ENCODE measurements at regions not wholly inside any gene's neighbourhood (a gene's known extent, or its start where the extent isn't known, plus 50 kb on each side); places are given as distances from the start of the nearest gene placed in this dataset.

DNA sequence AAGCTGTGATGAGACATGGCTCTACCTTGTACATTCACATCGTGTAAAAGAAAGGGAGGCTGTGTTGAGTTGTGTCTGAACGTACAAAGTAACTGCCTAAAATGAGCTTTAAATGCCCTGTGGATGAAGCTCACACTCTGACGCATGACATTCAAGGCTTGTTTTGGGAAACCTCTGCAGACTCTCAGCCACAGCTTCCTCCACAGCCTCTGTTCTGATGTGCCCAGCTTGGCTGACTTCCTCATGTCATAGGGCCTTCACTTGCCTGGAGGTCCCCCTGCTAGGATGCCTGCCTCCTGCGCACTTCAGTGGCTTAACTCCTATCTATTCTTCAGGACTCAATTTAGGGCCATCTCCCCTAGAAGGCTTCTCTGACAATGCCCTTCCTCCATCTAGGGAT lies 230.0 kb upstream of the HABP2 start:
- Mint-ChIP-seq H3K4me1 (peaks cover 18% of the 10 kb centered on the region; the same call in 2 of the 3 replicates), H3K27me3 (ENCODE audit: insufficient read depth, low read depth, poor library complexity) (peaks cover 1% of the 10 kb centered on the region), H3K27ac (no peak overlapping the region), H3K36me3 (ENCODE audit: low read depth) (no peaks in the 10 kb centered on the region), H3K9me3 (no peaks in the 10 kb centered on the region), H3K4me3 (no peak overlapping the region)
- Histone ChIP-seq H3K27me3 (ENCODE audit: insufficient read depth) (no peaks in the 10 kb centered on the region), H3K4me2 (no peak overlapping the region), H3F3A (replicated peaks; ENCODE audit: low read depth) (no peaks in the 10 kb centered on the region), H3K4me3 (no peak overlapping the region), H3K9me2 (ENCODE audit: insufficient read depth) (0 out of 2 replicates have a peak, but pooled peaks cover 6% of the 10 kb centered on the region), H3K79me2 (replicated peaks; ENCODE audit: insufficient read depth) (no peaks in the 10 kb centered on the region), H3K36me3 (ENCODE audit: insufficient read depth) (no peaks in the 10 kb centered on the region; the same call in 1 of the 2 replicates), H3K4me1 (ENCODE audit: insufficient read depth) (no peaks in the 10 kb centered on the region), H3K27ac (ENCODE audit: low read depth) (no peak overlapping the region), H4K20me1 (replicated peaks; ENCODE audit: insufficient read depth) (no peaks in the 10 kb centered on the region), H2AFZ (no peak overlapping the region)
- DNase-seq (ENCODE audit: low spot score) (no peak), ATAC-seq (no peak)
- no peak for TF ChIP-seq POLR2AphosphoS5 (IDR thresholded peaks at IDR 0.05; ENCODE audit: low read depth)
- TF ChIP-seq, protein P1, sequence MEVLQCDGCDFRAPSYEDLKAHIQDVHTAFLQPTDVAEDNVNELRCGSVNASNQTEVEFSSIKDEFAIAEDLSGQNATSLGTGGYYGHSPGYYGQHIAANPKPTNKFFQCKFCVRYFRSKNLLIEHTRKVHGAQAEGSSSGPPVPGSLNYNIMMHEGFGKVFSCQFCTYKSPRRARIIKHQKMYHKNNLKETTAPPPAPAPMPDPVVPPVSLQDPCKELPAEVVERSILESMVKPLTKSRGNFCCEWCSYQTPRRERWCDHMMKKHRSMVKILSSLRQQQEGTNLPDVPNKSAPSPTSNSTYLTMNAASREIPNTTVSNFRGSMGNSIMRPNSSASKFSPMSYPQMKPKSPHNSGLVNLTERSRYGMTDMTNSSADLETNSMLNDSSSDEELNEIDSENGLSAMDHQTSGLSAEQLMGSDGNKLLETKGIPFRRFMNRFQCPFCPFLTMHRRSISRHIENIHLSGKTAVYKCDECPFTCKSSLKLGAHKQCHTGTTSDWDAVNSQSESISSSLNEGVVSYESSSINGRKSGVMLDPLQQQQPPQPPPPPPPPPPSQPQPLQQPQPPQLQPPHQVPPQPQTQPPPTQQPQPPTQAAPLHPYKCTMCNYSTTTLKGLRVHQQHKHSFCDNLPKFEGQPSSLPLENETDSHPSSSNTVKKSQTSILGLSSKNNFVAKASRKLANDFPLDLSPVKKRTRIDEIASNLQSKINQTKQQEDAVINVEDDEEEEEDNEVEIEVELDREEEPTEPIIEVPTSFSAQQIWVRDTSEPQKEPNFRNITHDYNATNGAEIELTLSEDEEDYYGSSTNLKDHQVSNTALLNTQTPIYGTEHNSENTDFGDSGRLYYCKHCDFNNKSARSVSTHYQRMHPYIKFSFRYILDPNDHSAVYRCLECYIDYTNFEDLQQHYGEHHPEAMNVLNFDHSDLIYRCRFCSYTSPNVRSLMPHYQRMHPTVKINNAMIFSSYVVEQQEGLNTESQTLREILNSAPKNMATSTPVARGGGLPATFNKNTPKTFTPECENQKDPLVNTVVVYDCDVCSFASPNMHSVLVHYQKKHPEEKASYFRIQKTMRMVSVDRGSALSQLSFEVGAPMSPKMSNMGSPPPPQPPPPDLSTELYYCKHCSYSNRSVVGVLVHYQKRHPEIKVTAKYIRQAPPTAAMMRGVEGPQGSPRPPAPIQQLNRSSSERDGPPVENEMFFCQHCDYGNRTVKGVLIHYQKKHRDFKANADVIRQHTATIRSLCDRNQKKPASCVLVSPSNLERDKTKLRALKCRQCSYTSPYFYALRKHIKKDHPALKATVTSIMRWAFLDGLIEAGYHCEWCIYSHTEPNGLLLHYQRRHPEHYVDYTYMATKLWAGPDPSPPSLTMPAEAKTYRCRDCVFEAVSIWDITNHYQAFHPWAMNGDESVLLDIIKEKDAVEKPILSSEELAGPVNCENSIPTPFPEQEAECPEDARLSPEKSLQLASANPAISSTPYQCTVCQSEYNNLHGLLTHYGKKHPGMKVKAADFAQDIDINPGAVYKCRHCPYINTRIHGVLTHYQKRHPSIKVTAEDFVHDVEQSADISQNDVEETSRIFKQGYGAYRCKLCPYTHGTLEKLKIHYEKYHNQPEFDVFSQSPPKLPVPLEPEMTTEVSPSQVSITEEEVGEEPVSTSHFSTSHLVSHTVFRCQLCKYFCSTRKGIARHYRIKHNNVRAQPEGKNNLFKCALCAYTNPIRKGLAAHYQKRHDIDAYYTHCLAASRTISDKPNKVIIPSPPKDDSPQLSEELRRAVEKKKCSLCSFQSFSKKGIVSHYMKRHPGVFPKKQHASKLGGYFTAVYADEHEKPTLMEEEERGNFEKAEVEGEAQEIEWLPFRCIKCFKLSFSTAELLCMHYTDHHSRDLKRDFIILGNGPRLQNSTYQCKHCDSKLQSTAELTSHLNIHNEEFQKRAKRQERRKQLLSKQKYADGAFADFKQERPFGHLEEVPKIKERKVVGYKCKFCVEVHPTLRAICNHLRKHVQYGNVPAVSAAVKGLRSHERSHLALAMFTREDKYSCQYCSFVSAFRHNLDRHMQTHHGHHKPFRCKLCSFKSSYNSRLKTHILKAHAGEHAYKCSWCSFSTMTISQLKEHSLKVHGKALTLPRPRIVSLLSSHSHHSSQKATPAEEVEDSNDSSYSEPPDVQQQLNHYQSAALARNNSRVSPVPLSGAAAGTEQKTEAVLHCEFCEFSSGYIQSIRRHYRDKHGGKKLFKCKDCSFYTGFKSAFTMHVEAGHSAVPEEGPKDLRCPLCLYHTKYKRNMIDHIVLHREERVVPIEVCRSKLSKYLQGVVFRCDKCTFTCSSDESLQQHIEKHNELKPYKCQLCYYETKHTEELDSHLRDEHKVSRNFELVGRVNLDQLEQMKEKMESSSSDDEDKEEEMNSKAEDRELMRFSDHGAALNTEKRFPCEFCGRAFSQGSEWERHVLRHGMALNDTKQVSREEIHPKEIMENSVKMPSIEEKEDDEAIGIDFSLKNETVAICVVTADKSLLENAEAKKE (CRISPR knock-in tag; IDR thresholded peaks at IDR 0.05), result no peak
- TF ChIP-seq CREB1 (CRISPR knock-in tag; IDR thresholded peaks at IDR 0.05; ENCODE audit: low read depth), result no peak

DNA sequence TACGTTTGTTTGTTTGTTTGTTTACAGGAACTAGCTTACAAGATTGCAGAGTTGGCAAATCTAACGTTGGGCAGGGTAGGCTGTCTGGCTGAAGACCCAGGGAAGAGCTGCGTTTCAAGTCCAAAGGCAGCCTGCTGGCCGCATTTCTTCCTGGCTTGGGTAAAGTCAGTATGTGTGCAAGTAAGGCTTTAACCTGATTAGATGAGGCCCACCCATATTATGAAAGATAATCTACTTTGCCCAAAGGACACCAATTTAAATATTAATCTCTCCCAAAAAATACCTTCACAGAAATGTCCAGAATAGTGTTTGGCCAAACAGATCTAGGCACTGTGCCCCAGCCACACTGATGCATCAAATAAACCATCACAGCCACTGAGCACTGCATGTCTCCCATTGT lies 228.9 kb upstream of the HABP2 start:
- ATAC-seq (no peak), DNase-seq (ENCODE audit: low spot score) (no peak)
- Mint-ChIP-seq H3K4me1 (peaks cover 18% of the 10 kb centered on the region; the same call in 2 of the 3 replicates), H3K27me3 (ENCODE audit: insufficient read depth, low read depth, poor library complexity) (peaks cover 1% of the 10 kb centered on the region), H3K36me3 (ENCODE audit: low read depth) (no peaks in the 10 kb centered on the region), H3K27ac (no peak overlapping the region), H3K9me3 (no peaks in the 10 kb centered on the region), H3K4me3 (no peak overlapping the region)
- H3K27ac ChIP-seq (ENCODE audit: low read depth), result no peak overlapping the region
- no peaks in the 10 kb centered on the region for H3K4me1 ChIP-seq (ENCODE audit: insufficient read depth)
- H3F3A ChIP-seq (replicated peaks; ENCODE audit: low read depth), result no peaks in the 10 kb centered on the region
- 0 out of 2 replicates have a peak, but pooled peaks cover 6% of the 10 kb centered on the region for H3K9me2 ChIP-seq (ENCODE audit: insufficient read depth)
- H3K4me2 ChIP-seq, result no peak overlapping the region
- H3K4me3 ChIP-seq, result no peak overlapping the region
- H3K79me2 ChIP-seq (replicated peaks; ENCODE audit: insufficient read depth), result no peaks in the 10 kb centered on the region
- no peak overlapping the region for H2AFZ ChIP-seq
- H3K36me3 ChIP-seq (ENCODE audit: insufficient read depth), result no peaks in the 10 kb centered on the region; the same call in 1 of the 2 replicates
- H3K27me3 ChIP-seq (ENCODE audit: insufficient read depth), result no peaks in the 10 kb centered on the region
- no peaks in the 10 kb centered on the region for H4K20me1 ChIP-seq (replicated peaks; ENCODE audit: insufficient read depth)
- TF ChIP-seq, protein P2, sequence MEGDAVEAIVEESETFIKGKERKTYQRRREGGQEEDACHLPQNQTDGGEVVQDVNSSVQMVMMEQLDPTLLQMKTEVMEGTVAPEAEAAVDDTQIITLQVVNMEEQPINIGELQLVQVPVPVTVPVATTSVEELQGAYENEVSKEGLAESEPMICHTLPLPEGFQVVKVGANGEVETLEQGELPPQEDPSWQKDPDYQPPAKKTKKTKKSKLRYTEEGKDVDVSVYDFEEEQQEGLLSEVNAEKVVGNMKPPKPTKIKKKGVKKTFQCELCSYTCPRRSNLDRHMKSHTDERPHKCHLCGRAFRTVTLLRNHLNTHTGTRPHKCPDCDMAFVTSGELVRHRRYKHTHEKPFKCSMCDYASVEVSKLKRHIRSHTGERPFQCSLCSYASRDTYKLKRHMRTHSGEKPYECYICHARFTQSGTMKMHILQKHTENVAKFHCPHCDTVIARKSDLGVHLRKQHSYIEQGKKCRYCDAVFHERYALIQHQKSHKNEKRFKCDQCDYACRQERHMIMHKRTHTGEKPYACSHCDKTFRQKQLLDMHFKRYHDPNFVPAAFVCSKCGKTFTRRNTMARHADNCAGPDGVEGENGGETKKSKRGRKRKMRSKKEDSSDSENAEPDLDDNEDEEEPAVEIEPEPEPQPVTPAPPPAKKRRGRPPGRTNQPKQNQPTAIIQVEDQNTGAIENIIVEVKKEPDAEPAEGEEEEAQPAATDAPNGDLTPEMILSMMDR (conservative IDR thresholded peaks at IDR 0.05; ENCODE audit: low read depth in 2 of 2), result no peak
- TF ChIP-seq, protein P3, sequence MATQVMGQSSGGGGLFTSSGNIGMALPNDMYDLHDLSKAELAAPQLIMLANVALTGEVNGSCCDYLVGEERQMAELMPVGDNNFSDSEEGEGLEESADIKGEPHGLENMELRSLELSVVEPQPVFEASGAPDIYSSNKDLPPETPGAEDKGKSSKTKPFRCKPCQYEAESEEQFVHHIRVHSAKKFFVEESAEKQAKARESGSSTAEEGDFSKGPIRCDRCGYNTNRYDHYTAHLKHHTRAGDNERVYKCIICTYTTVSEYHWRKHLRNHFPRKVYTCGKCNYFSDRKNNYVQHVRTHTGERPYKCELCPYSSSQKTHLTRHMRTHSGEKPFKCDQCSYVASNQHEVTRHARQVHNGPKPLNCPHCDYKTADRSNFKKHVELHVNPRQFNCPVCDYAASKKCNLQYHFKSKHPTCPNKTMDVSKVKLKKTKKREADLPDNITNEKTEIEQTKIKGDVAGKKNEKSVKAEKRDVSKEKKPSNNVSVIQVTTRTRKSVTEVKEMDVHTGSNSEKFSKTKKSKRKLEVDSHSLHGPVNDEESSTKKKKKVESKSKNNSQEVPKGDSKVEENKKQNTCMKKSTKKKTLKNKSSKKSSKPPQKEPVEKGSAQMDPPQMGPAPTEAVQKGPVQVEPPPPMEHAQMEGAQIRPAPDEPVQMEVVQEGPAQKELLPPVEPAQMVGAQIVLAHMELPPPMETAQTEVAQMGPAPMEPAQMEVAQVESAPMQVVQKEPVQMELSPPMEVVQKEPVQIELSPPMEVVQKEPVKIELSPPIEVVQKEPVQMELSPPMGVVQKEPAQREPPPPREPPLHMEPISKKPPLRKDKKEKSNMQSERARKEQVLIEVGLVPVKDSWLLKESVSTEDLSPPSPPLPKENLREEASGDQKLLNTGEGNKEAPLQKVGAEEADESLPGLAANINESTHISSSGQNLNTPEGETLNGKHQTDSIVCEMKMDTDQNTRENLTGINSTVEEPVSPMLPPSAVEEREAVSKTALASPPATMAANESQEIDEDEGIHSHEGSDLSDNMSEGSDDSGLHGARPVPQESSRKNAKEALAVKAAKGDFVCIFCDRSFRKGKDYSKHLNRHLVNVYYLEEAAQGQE (IDR thresholded peaks at IDR 0.05; ENCODE audit: unreplicated experiment), result no peak
- TF ChIP-seq JUNB (IDR thresholded peaks at IDR 0.05; ENCODE audit: unreplicated experiment) (no peak), CREB1 (CRISPR knock-in tag; IDR thresholded peaks at IDR 0.05; ENCODE audit: low read depth) (no peak), STAT1 (IDR thresholded peaks at IDR 0.05; ENCODE audit: unreplicated experiment) (no peak), POLR2AphosphoS5 (IDR thresholded peaks at IDR 0.05; ENCODE audit: low read depth) (no peak), EZH2phosphoT487 (IDR thresholded peaks at IDR 0.05; ENCODE audit: unreplicated experiment) (no peak)
